Esophagus muscularis mucosa (tissue), 4 donors: ENCODE measurements at regions not wholly inside any gene's neighbourhood (a gene's known extent, or its start where the extent isn't known, plus 50 kb on each side); places are given as distances from the start of the nearest gene placed in this dataset.

Experiments
- CTCF ChIP-seq, 3 experiments: fragments of 200-600 bp in 2 of 3; fragments of 450-650 bp in 1 of 3; sonication (generic) in 2 of 3; IDR thresholded peaks; one replicate each; pipeline ENCODE4 v1.5.1; 2017 to 2019; ENCODE audit warnings: antibody characterized with exemption in 3 of 3, mild to moderate bottlenecking in 2 of 3, moderate library complexity in 1 of 3
- EP300 ChIP-seq: sonication (generic); formaldehyde crosslinking; IDR thresholded peaks from one replicate; pipeline ENCODE4 v1.6.1; 2017; ENCODE audit warnings: antibody characterized with exemption
- POLR2A ChIP-seq: fragments of 450-650 bp; IDR thresholded peaks from one replicate; pipeline ENCODE4 v1.6.1; 2017; ENCODE audit warnings: antibody characterized with exemption, moderate library complexity, mild to moderate bottlenecking, low read depth
- POLR2AphosphoS5 ChIP-seq, 2 donors: sonication (generic); formaldehyde crosslinking; IDR thresholded peaks; one replicate each; pipeline ENCODE4 v1.6.1; 2017; ENCODE audit warnings: antibody characterized with exemption in 2 of 2

GRCh38 chr21:35268261-35268660, 219.2 kb upstream of the RUNX1 start:
- TF ChIP-seq CTCF (IDR thresholded peaks at IDR 0.05), result no peak
- no peak for TF ChIP-seq POLR2AphosphoS5 (IDR thresholded peaks at IDR 0.05)
- TF ChIP-seq POLR2A, result no peak
- no peak for TF ChIP-seq EP300
